Thyroid gland (tissue), 4 donors: ENCODE measurements at regions not wholly inside any gene's neighbourhood (a gene's known extent, or its start where the extent isn't known, plus 50 kb on each side); places are given as distances from the start of the nearest gene placed in this dataset.

Experiments used
- DNase-seq, 2 donors: peaks; one replicate each; pipeline ENCODE4 v3.0.0-alpha.2; 2019
- H3K27ac ChIP-seq, 3 donors: fragments of 200-600 bp; sonication (generic); 1 replicate in 2 of 3; 2 replicates in 1 of 3; pipeline ENCODE4 v1.5.1; 2016 to 2019; ENCODE audit warnings: mild to moderate bottlenecking in 1 of 3, moderate library complexity in 1 of 3
- H3K27me3 ChIP-seq: fragments of 200-600 bp; sonication (generic); one replicate; pipeline ENCODE4 v1.5.1; 2019
- H3K36me3 ChIP-seq, 2 donors: fragments of 200-600 bp; sonication (generic); one replicate each; pipeline ENCODE4 v1.5.1; 2016 to 2019
- H3K4me1 ChIP-seq, 2 donors: fragments of 200-600 bp; sonication (generic); one replicate each; pipeline ENCODE4 v1.5.1; 2017 to 2019
- H3K4me3 ChIP-seq, 3 donors: fragments of 200-600 bp; sonication (generic); replicated peaks in 1 of 3; 1 replicate in 2 of 3; 2 replicates in 1 of 3; pipeline ENCODE4 v1.5.1; 2016; ENCODE audit warnings: mild to moderate bottlenecking in 1 of 3
- H3K9me3 ChIP-seq: fragments of 200-600 bp; sonication (generic); one replicate; pipeline ENCODE4 v1.5.1; 2017
- CTCF ChIP-seq, 6 experiments: fragments of 200-600 bp in 3 of 6; fragments of 450-650 bp in 3 of 6; sonication (generic) in 3 of 6; IDR thresholded peaks; one replicate each; pipeline ENCODE4 v1.5.1; 2016 to 2019; ENCODE audit warnings: antibody characterized with exemption in 6 of 6, mild to moderate bottlenecking in 2 of 6, inconsistent platforms in 1 of 6, moderate library complexity in 1 of 6
- POLR2A ChIP-seq, 2 donors: fragments of 450-650 bp; IDR thresholded peaks; one replicate each; pipeline ENCODE4 v1.6.1; 2017; ENCODE audit warnings: antibody characterized with exemption in 2 of 2, mild to moderate bottlenecking in 2 of 2, moderate library complexity in 1 of 2
- WGBS, 2 donors: methylation state at CpG; one replicate each; pipeline ENCODE4 v1.1.5; 2017; 5-methylcytosine and 5-hydroxymethylcytosine counted together
- intact Hi-C: fragments of 100-400 bp; cut with DNase I; formaldehyde crosslinking; loops from one replicate; pipeline ENCODE4 v1.15.1; 2023

- no peaks in the 10 kb centered on the region for H3K4me1 ChIP-seq
- H3K9me3 ChIP-seq, result no peaks in the 10 kb centered on the region
- 50 to 52% methylated on average over 21 of the region's 21 CpGs for WGBS, 2 donors
- intact Hi-C loops, result no loop called here
- TF ChIP-seq CTCF (IDR thresholded peaks at IDR 0.05) (no peak), POLR2A (IDR thresholded peaks at IDR 0.05) (no peak)
- H3K4me3 ChIP-seq, result no peak overlapping the region
- H3K36me3 ChIP-seq, result no peaks in the 10 kb centered on the region
- DNase-seq, result no peak
- H3K27me3 ChIP-seq, result no peaks in the 10 kb centered on the region
- no peak overlapping the region for H3K27ac ChIP-seq
Observed at GRCh38 chr18:76208678-76209306, 286.2 kb downstream of the ZNF516 start.

- 61% methylated on average over 7 of the region's 7 CpGs for WGBS, 2 donors
- no peaks in the 10 kb centered on the region for H3K36me3 ChIP-seq
- H3K4me3 ChIP-seq, result no peak overlapping the region
- intact Hi-C loops, result no loop called here
- no peak for DNase-seq
- no peak overlapping the region for H3K27ac ChIP-seq
- no peaks in the 10 kb centered on the region for H3K27me3 ChIP-seq
- H3K4me1 ChIP-seq, result no peaks in the 10 kb centered on the region
- H3K9me3 ChIP-seq, result no peaks in the 10 kb centered on the region
- TF ChIP-seq POLR2A (IDR thresholded peaks at IDR 0.05) (no peak), CTCF (IDR thresholded peaks at IDR 0.05) (no peak)
Observed at GRCh38 chr18:76205906-76206305, 289.1 kb downstream of the ZNF516 start.

GRCh38 chr18:76203552-76203951, 291.5 kb downstream of the ZNF516 start:
- no peak overlapping the region for H3K4me3 ChIP-seq
- H3K27me3 ChIP-seq, result no peaks in the 10 kb centered on the region
- TF ChIP-seq CTCF (IDR thresholded peaks at IDR 0.05) (no peak), POLR2A (IDR thresholded peaks at IDR 0.05) (no peak)
- no peaks in the 10 kb centered on the region for H3K9me3 ChIP-seq
- intact Hi-C loops, result no loop called here
- no peak overlapping the region for H3K27ac ChIP-seq
- WGBS, 2 donors, result 79 to 86% methylated on average over 6 of the region's 6 CpGs
- H3K4me1 ChIP-seq, result no peaks in the 10 kb centered on the region
- DNase-seq, result no peak
- H3K36me3 ChIP-seq, result no peaks in the 10 kb centered on the region

GRCh38 chr18:76202322-76202721, 292.7 kb downstream of the ZNF516 start:
- intact Hi-C loops, result no loop called here
- Histone ChIP-seq H3K9me3 (no peaks in the 10 kb centered on the region), H3K36me3 (no peaks in the 10 kb centered on the region), H3K4me3 (no peak overlapping the region), H3K27me3 (no peaks in the 10 kb centered on the region), H3K27ac (no peak overlapping the region), H3K4me1 (no peaks in the 10 kb centered on the region)
- no peak for DNase-seq
- 94 to 97% methylated on average over 2 of the region's 2 CpGs for WGBS, 2 donors
- TF ChIP-seq CTCF (IDR thresholded peaks at IDR 0.05) (no peak), POLR2A (IDR thresholded peaks at IDR 0.05) (no peak)

GRCh38 chr18:76195601-76196000, 299.4 kb downstream of the ZNF516 start:
- no peak overlapping the region for H3K27ac ChIP-seq
- DNase-seq, result no peak
- intact Hi-C loops, result no loop called here
- no peaks in the 10 kb centered on the region for H3K9me3 ChIP-seq
- TF ChIP-seq POLR2A (IDR thresholded peaks at IDR 0.05), result no peak
- no peak for TF ChIP-seq CTCF (IDR thresholded peaks at IDR 0.05)
- H3K4me1 ChIP-seq, result no peaks in the 10 kb centered on the region
- no peaks in the 10 kb centered on the region for H3K27me3 ChIP-seq
- 33 to 49% methylated on average over 1 of the region's 1 CpG for WGBS, 2 donors
- H3K36me3 ChIP-seq, result no peaks in the 10 kb centered on the region
- H3K4me3 ChIP-seq, result no peak overlapping the region
